ENCODE measurements at regions not wholly inside any gene's neighbourhood (a gene's known extent, or its start where the extent isn't known, plus 50 kb on each side); places are given as distances from the start of the nearest gene placed in this dataset.

DNA sequence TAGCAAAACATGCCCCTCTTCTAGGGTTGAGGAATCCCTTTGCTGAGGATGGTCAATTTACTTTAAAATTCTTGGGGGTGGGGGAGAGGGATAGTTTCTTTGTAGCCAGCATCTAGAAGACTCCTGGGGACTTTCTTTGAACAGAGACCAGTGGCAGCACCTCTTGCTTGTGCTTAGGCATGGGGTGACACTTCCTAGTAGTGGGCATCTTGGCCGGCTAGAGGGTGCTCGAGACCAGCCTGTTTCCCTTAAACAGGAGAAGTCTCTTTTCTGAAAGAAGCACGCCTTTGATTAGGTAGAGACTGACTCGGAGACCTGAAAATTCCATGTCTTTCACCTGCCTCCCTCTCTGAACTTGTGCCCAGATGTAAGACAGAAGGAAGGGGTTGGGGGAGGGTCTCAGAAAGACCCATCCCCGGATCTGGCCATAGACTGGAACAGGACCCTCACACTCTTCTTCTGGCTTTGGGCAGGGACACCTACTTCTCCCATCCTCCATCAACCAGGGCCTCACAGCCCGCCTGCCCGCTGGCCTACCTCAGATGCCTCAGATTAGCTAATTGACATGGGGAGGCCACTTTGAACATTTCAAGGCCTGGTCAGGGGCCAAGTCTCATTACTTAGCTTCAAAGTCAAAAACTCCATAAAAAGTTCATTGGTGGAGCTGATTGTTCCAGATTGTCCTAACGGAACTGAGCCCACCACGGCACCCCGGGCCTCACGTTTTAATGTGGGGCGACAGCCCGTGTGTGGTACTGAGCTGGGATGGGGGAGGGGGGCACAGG lies 172.2 kb downstream of the CDC5L start:
- no peaks in the 10 kb centered on the region for H3K36me3 ChIP-seq (ENCODE audit: control insufficient read depth, insufficient read depth, low read length)
- no peak overlapping the region for H3K4me3 ChIP-seq (ENCODE audit: low read length)
- no peak for DNase-seq (ENCODE audit: low read depth, low spot score)
- no peaks in the 10 kb centered on the region for H3K27me3 ChIP-seq (ENCODE audit: control insufficient read depth, insufficient read depth, low read length)
- no CpG with 5 or more reads among the region's 13 CpGs for WGBS (ENCODE audit: insufficient coverage, insufficient read length)
- H3K4me1 ChIP-seq (ENCODE audit: control insufficient read depth, insufficient read depth, low read length): no peaks in the 10 kb centered on the region; the same call in 1 of the 2 replicates
- H3K9me3 ChIP-seq (ENCODE audit: control insufficient read depth, insufficient read depth, low read length): no peaks in the 10 kb centered on the region
- no peak overlapping the region for H3K27ac ChIP-seq (ENCODE audit: low read length)

GRCh38 chr6:44560458-44561059 lies 173.1 kb downstream of the CDC5L start:
- WGBS (ENCODE audit: insufficient coverage, insufficient read length): no CpG with 5 or more reads among the region's 12 CpGs
- Histone ChIP-seq H3K27me3 (ENCODE audit: control insufficient read depth, insufficient read depth, low read length) (no peaks in the 10 kb centered on the region), H3K36me3 (ENCODE audit: control insufficient read depth, insufficient read depth, low read length) (no peaks in the 10 kb centered on the region), H3K4me3 (ENCODE audit: low read length) (no peak overlapping the region), H3K27ac (ENCODE audit: low read length) (no peak overlapping the region), H3K9me3 (ENCODE audit: control insufficient read depth, insufficient read depth, low read length) (no peaks in the 10 kb centered on the region), H3K4me1 (ENCODE audit: control insufficient read depth, insufficient read depth, low read length) (no peaks in the 10 kb centered on the region; the same call in 1 of the 2 replicates)
- DNase-seq (ENCODE audit: low read depth, low spot score): no peak

- no peaks in the 10 kb centered on the region for H3K9me3 ChIP-seq (ENCODE audit: control insufficient read depth, insufficient read depth, low read length)
- no peak overlapping the region for H3K27ac ChIP-seq (ENCODE audit: low read length)
- no peak overlapping the region for H3K4me3 ChIP-seq (ENCODE audit: low read length)
- DNase-seq (ENCODE audit: low read depth, low spot score): no peak
- H3K4me1 ChIP-seq (ENCODE audit: control insufficient read depth, insufficient read depth, low read length): no peaks in the 10 kb centered on the region; the same call in 1 of the 2 replicates
- H3K36me3 ChIP-seq (ENCODE audit: control insufficient read depth, insufficient read depth, low read length): no peaks in the 10 kb centered on the region
- H3K27me3 ChIP-seq (ENCODE audit: control insufficient read depth, insufficient read depth, low read length): no peaks in the 10 kb centered on the region
- no CpG with 5 or more reads among the region's 25 CpGs for WGBS (ENCODE audit: insufficient coverage, insufficient read length)
Measured at GRCh38 chr6:44561060-44561623, 173.6 kb downstream of the CDC5L start.

DNA sequence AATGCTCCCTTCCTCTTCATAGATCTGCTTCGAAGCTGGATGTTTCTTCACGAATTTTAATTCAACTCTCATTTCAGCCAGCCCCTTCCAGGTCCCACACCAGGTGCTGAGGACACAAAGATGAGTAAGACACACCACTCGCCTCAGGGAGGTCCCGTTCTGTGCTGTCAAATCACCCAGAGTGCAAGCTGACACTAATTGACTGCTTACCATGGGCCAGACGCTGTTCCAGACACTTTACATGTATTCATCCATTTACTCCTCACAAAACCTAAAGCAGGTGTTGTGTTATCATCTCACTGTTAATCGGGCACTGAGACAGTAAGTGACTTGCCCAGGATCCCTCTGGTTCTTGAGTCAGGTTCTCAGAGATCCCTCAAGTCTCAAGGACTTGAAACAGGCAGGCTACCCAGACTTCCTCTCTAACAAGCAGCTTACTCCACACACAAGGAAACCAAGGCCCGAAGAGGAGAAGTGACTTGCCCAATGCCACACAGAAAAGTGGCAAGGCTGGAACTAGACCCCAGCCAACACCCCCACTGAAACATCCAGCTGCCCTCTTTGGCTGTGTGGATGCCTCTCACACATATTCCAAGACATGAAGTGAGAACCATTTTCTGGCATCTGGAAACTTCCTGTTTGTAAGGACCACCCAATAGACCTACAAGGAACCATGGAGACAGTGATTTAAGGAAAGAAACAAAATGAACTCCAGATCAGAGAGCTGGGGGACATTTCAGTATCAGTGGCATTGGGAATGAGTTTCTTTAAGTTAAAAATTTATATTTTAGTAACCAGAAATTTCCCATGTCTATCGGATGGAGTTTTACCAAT lies 174.5 kb downstream of the CDC5L start:
- Histone ChIP-seq H3K27ac (ENCODE audit: low read length) (no peak overlapping the region), H3K4me3 (ENCODE audit: low read length) (no peak overlapping the region), H3K27me3 (ENCODE audit: control insufficient read depth, insufficient read depth, low read length) (no peaks in the 10 kb centered on the region)

DNA sequence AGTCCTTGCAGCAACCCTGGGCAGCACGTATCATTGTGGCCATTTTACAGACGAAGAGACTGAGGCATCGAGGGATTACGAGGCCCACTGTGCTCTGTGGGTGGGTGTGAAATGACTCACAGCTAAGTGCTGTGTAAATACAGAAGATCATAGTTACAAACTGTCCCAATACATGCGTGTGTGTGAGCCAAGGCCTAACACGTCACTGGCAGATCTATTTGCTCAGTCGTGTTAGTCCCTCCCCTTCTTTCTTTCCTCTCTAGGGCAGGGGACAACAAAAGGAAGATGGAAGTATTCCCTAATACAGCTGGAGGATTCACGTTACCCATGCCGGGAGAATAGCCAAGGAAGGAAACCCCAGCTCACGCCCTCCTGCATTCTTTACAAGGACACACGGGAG lies 175.9 kb downstream of the CDC5L start:
- no peaks in the 10 kb centered on the region for H3K36me3 ChIP-seq (ENCODE audit: control insufficient read depth, insufficient read depth, low read length)
- H3K4me1 ChIP-seq (ENCODE audit: control insufficient read depth, insufficient read depth, low read length): no peaks in the 10 kb centered on the region; the same call in 1 of the 2 replicates
- no peak overlapping the region for H3K4me3 ChIP-seq (ENCODE audit: low read length)

More for the DNA sequence above, 174.5 kb downstream of the CDC5L start:
- H3K9me3 ChIP-seq (ENCODE audit: control insufficient read depth, insufficient read depth, low read length): no peaks in the 10 kb centered on the region
- WGBS (ENCODE audit: insufficient coverage, insufficient read length): no CpG with 5 or more reads among the region's 8 CpGs
- H3K36me3 ChIP-seq (ENCODE audit: control insufficient read depth, insufficient read depth, low read length): no peaks in the 10 kb centered on the region
- H3K4me1 ChIP-seq (ENCODE audit: control insufficient read depth, insufficient read depth, low read length): no peaks in the 10 kb centered on the region; the same call in 1 of the 2 replicates
- DNase-seq (ENCODE audit: low read depth, low spot score): no peak

GRCh38 chr6:44564906-44565524 lies 177.5 kb downstream of the CDC5L start:
- Histone ChIP-seq H3K4me3 (ENCODE audit: low read length) (no peak overlapping the region), H3K27ac (ENCODE audit: low read length) (no peak overlapping the region), H3K27me3 (ENCODE audit: control insufficient read depth, insufficient read depth, low read length) (no peaks in the 10 kb centered on the region), H3K4me1 (ENCODE audit: control insufficient read depth, insufficient read depth, low read length) (no peaks in the 10 kb centered on the region; the same call in 1 of the 2 replicates), H3K36me3 (ENCODE audit: control insufficient read depth, insufficient read depth, low read length) (no peaks in the 10 kb centered on the region), H3K9me3 (ENCODE audit: control insufficient read depth, insufficient read depth, low read length) (no peaks in the 10 kb centered on the region)
- no CpG with 5 or more reads among the region's 6 CpGs for WGBS (ENCODE audit: insufficient coverage, insufficient read length)
- DNase-seq (ENCODE audit: low read depth, low spot score): no peak

More for the DNA sequence above, 175.9 kb downstream of the CDC5L start:
- no peaks in the 10 kb centered on the region for H3K9me3 ChIP-seq (ENCODE audit: control insufficient read depth, insufficient read depth, low read length)
- H3K27me3 ChIP-seq (ENCODE audit: control insufficient read depth, insufficient read depth, low read length): no peaks in the 10 kb centered on the region
- DNase-seq (ENCODE audit: low read depth, low spot score): no peak
- H3K27ac ChIP-seq (ENCODE audit: low read length): no peak overlapping the region
- no CpG with 5 or more reads among the region's 11 CpGs for WGBS (ENCODE audit: insufficient coverage, insufficient read length)

GRCh38 chr6:44567406-44567805 lies 179.9 kb downstream of the CDC5L start:
- no peaks in the 10 kb centered on the region for H3K27me3 ChIP-seq (ENCODE audit: control insufficient read depth, insufficient read depth, low read length)
- WGBS (ENCODE audit: insufficient coverage, insufficient read length): no CpG with 5 or more reads among the region's 4 CpGs
- no peak overlapping the region for H3K27ac ChIP-seq (ENCODE audit: low read length)
- H3K9me3 ChIP-seq (ENCODE audit: control insufficient read depth, insufficient read depth, low read length): no peaks in the 10 kb centered on the region
- no peaks in the 10 kb centered on the region for H3K36me3 ChIP-seq (ENCODE audit: control insufficient read depth, insufficient read depth, low read length)
- H3K4me1 ChIP-seq (ENCODE audit: control insufficient read depth, insufficient read depth, low read length): no peaks in the 10 kb centered on the region; the same call in 1 of the 2 replicates
- H3K4me3 ChIP-seq (ENCODE audit: low read length): no peak overlapping the region
- no peak for DNase-seq (ENCODE audit: low read depth, low spot score)

GRCh38 chr6:44569131-44569530 lies 181.6 kb downstream of the CDC5L start:
- H3K4me3 ChIP-seq (ENCODE audit: low read length): no peak overlapping the region
- H3K27ac ChIP-seq (ENCODE audit: low read length): no peak overlapping the region
- DNase-seq (ENCODE audit: low read depth, low spot score): no peak
- no peaks in the 10 kb centered on the region for H3K36me3 ChIP-seq (ENCODE audit: control insufficient read depth, insufficient read depth, low read length)
- WGBS (ENCODE audit: insufficient coverage, insufficient read length): no CpG with 5 or more reads among the region's 3 CpGs
- H3K27me3 ChIP-seq (ENCODE audit: control insufficient read depth, insufficient read depth, low read length): no peaks in the 10 kb centered on the region
- H3K9me3 ChIP-seq (ENCODE audit: control insufficient read depth, insufficient read depth, low read length): no peaks in the 10 kb centered on the region
- no peaks in the 10 kb centered on the region for H3K4me1 ChIP-seq (ENCODE audit: control insufficient read depth, insufficient read depth, low read length)

DNA sequence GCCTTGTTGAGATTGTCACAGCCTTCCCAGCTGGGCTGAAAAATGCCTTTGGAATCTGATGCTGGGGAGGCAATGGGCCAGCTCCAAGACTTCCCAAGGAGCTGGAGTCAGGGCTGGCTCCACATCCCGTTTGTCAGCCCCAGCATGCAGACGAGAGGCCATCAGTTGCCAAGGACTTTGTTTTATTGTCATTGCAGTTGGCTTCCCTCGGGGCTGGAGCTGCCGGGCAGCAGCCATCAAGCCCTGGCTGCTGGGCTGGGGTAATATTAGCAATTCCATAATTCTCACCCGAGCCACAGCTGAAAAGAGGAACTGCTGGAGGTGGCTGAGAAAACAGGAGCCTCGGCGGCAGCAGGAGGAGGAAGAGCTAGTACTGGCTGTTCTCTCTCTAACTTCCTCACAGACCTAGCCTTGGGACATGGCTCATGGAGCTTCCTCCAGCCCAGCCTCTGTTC lies 182.5 kb downstream of the CDC5L start:
- H3K27ac ChIP-seq (ENCODE audit: low read length): no peak overlapping the region

DNA sequence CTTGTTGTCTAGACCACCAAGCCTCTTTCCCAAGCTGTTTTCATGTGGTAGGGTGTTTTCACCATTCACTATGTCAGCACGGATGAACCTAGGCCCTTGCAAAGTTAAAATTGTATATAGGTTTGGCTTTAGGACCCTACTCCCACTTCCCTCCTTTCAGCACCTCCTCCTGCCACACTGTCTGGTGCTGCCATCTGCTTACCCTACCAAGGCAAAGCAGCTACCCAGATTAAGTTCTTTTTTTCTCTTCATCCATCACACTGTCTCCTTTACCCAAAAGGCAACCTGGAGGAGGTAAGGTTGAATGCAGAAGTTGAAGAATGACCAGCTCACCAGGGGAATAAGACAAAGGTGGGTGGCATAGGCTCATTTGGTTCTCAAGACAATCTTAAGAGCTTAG lies 184.0 kb downstream of the CDC5L start:
- H3K4me1 ChIP-seq (ENCODE audit: control insufficient read depth, insufficient read depth, low read length): no peaks in the 10 kb centered on the region
- no peak overlapping the region for H3K27ac ChIP-seq (ENCODE audit: low read length)
- H3K9me3 ChIP-seq (ENCODE audit: control insufficient read depth, insufficient read depth, low read length): no peaks in the 10 kb centered on the region
- H3K4me3 ChIP-seq (ENCODE audit: low read length): no peak overlapping the region
- no peaks in the 10 kb centered on the region for H3K36me3 ChIP-seq (ENCODE audit: control insufficient read depth, insufficient read depth, low read length)
- H3K27me3 ChIP-seq (ENCODE audit: control insufficient read depth, insufficient read depth, low read length): no peaks in the 10 kb centered on the region
- no peak for DNase-seq (ENCODE audit: low read depth, low spot score)
- no CpG with 5 or more reads among the region's 1 CpG for WGBS (ENCODE audit: insufficient coverage, insufficient read length)

More for the DNA sequence above, 182.5 kb downstream of the CDC5L start:
- H3K36me3 ChIP-seq (ENCODE audit: control insufficient read depth, insufficient read depth, low read length): no peaks in the 10 kb centered on the region
- no CpG with 5 or more reads among the region's 7 CpGs for WGBS (ENCODE audit: insufficient coverage, insufficient read length)
- DNase-seq (ENCODE audit: low read depth, low spot score): no peak
- H3K4me3 ChIP-seq (ENCODE audit: low read length): no peak overlapping the region
- no peaks in the 10 kb centered on the region for H3K9me3 ChIP-seq (ENCODE audit: control insufficient read depth, insufficient read depth, low read length)
- no peaks in the 10 kb centered on the region for H3K27me3 ChIP-seq (ENCODE audit: control insufficient read depth, insufficient read depth, low read length)
- H3K4me1 ChIP-seq (ENCODE audit: control insufficient read depth, insufficient read depth, low read length): no peaks in the 10 kb centered on the region

All from iPS DF 6.9 (cell line).